ENCODE measurements at regions not wholly inside any gene's neighbourhood (a gene's known extent, or its start where the extent isn't known, plus 50 kb on each side); places are given as distances from the start of the nearest gene placed in this dataset.

- TF ChIP-seq CTCF (optimal IDR thresholded peaks at IDR 0.05 in 1 of 3, IDR thresholded peaks at IDR 0.05 in 1 of 3, conservative IDR thresholded peaks at IDR 0.05 in 1 of 3; ENCODE audit: extremely low read depth in 1 of 3, insufficient read depth in 2 of 3, low read length in 3 of 3), result no peak
- TF ChIP-seq EZH2 (IDR thresholded peaks at IDR 0.05; ENCODE audit: low read length), result no peak
Measured at GRCh38 chr10:121312587-121312986, 285.7 kb downstream of the FGFR2 start.
